ENCODE measurements at regions not wholly inside any gene's neighbourhood (a gene's known extent, or its start where the extent isn't known, plus 50 kb on each side); places are given as distances from the start of the nearest gene placed in this dataset.

GRCh38 chr18:43751835-43752234 lies 474.5 kb upstream of the SYT4 start:
- no peak overlapping the region for H3K27ac ChIP-seq (ENCODE audit: low read depth in 1 of 2, low read length in 2 of 2)
- CTCF ChIA-PET, result no interaction called here
- Mint-ChIP-seq H3K36me3 (ENCODE audit: low read depth) (no peaks in the 10 kb centered on the region), H3K27me3 (no peaks in the 10 kb centered on the region), H3K4me3 (no peak overlapping the region), H3K9me3 (peaks cover 13% of the 10 kb centered on the region), H3K27ac (no peak overlapping the region), H3K4me1 (ENCODE audit: low read depth) (no peaks in the 10 kb centered on the region)
- no peaks in the 10 kb centered on the region for H3K36me3 ChIP-seq (ENCODE audit: insufficient read depth, low read length)
- no peaks in the 10 kb centered on the region for H3K4me1 ChIP-seq (ENCODE audit: insufficient read depth, low read length)
- intact Hi-C loops (cut with DNase I, micrococcal nuclease), result no loop called here
- POLR2A ChIA-PET, result no interaction called here
- H3K4me3 ChIP-seq (ENCODE audit: low read length), result no peak overlapping the region
- DNase-seq (no peak), ATAC-seq (ENCODE audit: poor library complexity) (no peak)
- no peak for TF ChIP-seq CTCF (IDR thresholded peaks at IDR 0.05)
- H3K27me3 ChIP-seq (ENCODE audit: control insufficient read depth in 1 of 2, insufficient read depth in 2 of 2, low read length in 2 of 2), result no peaks in the 10 kb centered on the region
- peaks cover 0 to 4% of the 10 kb centered on the region in 2 experiments for H3K9me3 ChIP-seq (ENCODE audit: control insufficient read depth in 1 of 2, insufficient read depth in 1 of 2, low read length in 2 of 2)

DNA sequence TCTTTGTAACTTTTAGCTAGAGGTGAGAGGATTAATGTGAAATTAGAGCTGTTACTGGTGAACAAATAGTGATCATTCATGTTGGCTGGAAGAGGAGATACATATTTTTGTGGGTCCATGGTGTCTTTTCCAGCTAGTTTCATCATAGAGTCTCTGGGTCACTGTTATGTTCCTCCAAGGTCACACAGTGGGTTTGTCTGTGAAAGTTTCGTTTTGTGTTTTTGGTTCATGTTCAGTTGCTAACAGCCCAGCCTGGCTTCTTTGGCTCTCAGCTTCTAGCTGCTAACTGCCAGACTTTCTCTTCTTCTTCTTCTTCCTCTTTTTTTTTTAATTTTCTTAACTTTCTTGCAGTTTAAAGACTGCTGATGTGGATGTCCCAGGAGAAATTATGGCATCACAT lies 480.0 kb upstream of the SYT4 start:
- POLR2A ChIA-PET, result no interaction called here
- ATAC-seq (ENCODE audit: poor library complexity), result no peak
- H3K9me3 Mint-ChIP-seq, result peaks cover 16% of the 10 kb centered on the region
- H3K36me3 Mint-ChIP-seq (ENCODE audit: low read depth), result no peaks in the 10 kb centered on the region
- no peaks in the 10 kb centered on the region for H3K27me3 Mint-ChIP-seq
- peaks cover 0 to 4% of the 10 kb centered on the region in 2 experiments for H3K9me3 ChIP-seq (ENCODE audit: control insufficient read depth in 1 of 2, insufficient read depth in 1 of 2, low read length in 2 of 2)
- no peaks in the 10 kb centered on the region for H3K36me3 ChIP-seq (ENCODE audit: insufficient read depth, low read length)
- no peak overlapping the region for H3K4me3 Mint-ChIP-seq
- no peak overlapping the region for H3K27ac Mint-ChIP-seq
- H3K4me3 ChIP-seq (ENCODE audit: low read length), result no peak overlapping the region
- no peak for TF ChIP-seq CTCF (IDR thresholded peaks at IDR 0.05)
- H3K4me1 ChIP-seq (ENCODE audit: insufficient read depth, low read length), result no peaks in the 10 kb centered on the region
- H3K4me1 Mint-ChIP-seq (ENCODE audit: low read depth), result no peaks in the 10 kb centered on the region
- no peak overlapping the region for H3K27ac ChIP-seq (ENCODE audit: low read depth in 1 of 2, low read length in 2 of 2)
- CTCF ChIA-PET, result no interaction called here
- H3K27me3 ChIP-seq (ENCODE audit: control insufficient read depth in 1 of 2, insufficient read depth in 2 of 2, low read length in 2 of 2), result no peaks in the 10 kb centered on the region
- DNase-seq, result no peak
- intact Hi-C loops (cut with DNase I, micrococcal nuclease), result no loop called here

DNA sequence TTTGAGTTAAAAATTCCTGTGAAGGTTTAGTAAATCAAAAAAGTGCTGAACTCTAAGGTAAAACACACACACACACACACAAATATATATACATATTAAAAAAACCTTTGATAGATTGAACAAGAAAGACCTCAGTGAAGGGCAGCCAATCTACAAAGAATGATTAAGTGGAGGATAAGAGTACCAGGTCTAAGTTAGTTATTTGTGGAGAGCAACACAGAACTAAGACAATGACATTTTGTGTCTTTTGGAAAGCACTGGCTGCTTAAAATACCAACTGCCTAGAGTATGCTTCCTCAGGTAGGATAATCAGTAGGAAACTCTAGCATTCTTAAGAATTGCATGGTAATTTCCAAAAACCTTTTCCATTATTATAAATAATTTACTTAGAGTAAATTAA lies 481.4 kb upstream of the SYT4 start:
- H3K36me3 Mint-ChIP-seq (ENCODE audit: low read depth), result no peaks in the 10 kb centered on the region
- H3K4me1 Mint-ChIP-seq (ENCODE audit: low read depth), result no peaks in the 10 kb centered on the region
- CTCF ChIA-PET, result no interaction called here
- no peak overlapping the region for H3K27ac Mint-ChIP-seq
- intact Hi-C loops (cut with DNase I, micrococcal nuclease), result no loop called here
- Histone ChIP-seq H3K9me3 (ENCODE audit: control insufficient read depth in 1 of 2, insufficient read depth in 1 of 2, low read length in 2 of 2) (peaks cover 0 to 2% of the 10 kb centered on the region in 2 experiments), H3K4me3 (ENCODE audit: low read length) (no peak overlapping the region), H3K27me3 (ENCODE audit: control insufficient read depth in 1 of 2, insufficient read depth in 2 of 2, low read length in 2 of 2) (no peaks in the 10 kb centered on the region), H3K36me3 (ENCODE audit: insufficient read depth, low read length) (no peaks in the 10 kb centered on the region), H3K4me1 (ENCODE audit: insufficient read depth, low read length) (no peaks in the 10 kb centered on the region), H3K27ac (ENCODE audit: low read depth in 1 of 2, low read length in 2 of 2) (no peak overlapping the region)
- peaks cover 10% of the 10 kb centered on the region for H3K9me3 Mint-ChIP-seq
- TF ChIP-seq CTCF (IDR thresholded peaks at IDR 0.05), result no peak
- H3K4me3 Mint-ChIP-seq, result no peak overlapping the region
- DNase-seq, result no peak
- no peaks in the 10 kb centered on the region for H3K27me3 Mint-ChIP-seq
- ATAC-seq (ENCODE audit: poor library complexity), result no peak
- POLR2A ChIA-PET, result no interaction called here
